ENCODE measurements at regions not wholly inside any gene's neighbourhood (a gene's known extent, or its start where the extent isn't known, plus 50 kb on each side); places are given as distances from the start of the nearest gene placed in this dataset.

DNA sequence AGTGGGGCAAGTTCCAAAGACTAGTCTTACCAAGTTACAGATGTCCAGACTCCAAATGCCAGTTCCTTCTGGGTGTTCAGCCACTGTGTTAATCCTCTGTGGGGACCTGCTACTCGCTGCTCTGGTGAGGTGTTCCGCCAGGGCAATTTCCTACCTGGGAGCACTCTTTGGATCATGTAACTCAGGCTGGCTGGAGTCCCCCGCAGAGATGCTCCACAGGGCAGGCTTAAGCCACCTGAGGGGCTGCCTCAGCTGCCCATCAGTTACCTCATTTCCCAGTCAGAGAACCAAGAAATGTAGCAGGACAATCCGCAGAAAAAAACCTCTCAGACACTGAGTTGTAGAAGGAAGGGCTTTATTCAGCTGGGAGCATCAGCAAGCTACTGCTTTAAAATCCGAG lies 133.8 kb downstream of the ZNF737 start:
- TF ChIP-seq TAF1 (IDR thresholded peaks at IDR 0.05; ENCODE audit: borderline replicate concordance, insufficient read depth, low read length), result no peak
- no peak for TF ChIP-seq SIN3A (IDR thresholded peaks at IDR 0.05; ENCODE audit: borderline replicate concordance, insufficient read depth, low read length)

Data from PFSK-1 (cell line).